Neural cell (in vitro differentiated cells): ENCODE measurements at regions not wholly inside any gene's neighbourhood (a gene's known extent, or its start where the extent isn't known, plus 50 kb on each side); places are given as distances from the start of the nearest gene placed in this dataset.
"Not testable (repeated sequence)": the region's sequence is repeated elsewhere in the genome, so short reads cannot be mapped to it uniquely, and the experiment has no call there.

ENCODE experiments used
- H2AFZ ChIP-seq: fragments of 200-600, 300-800 bp; sonication (generic), shearing (Covaris generic); 2 replicates; pipeline ENCODE4 v1.6.0; 2014; ENCODE audit warnings: low read depth, mild to moderate bottlenecking, antibody characterized with exemption, low read length, moderate library complexity
- H3F3A ChIP-seq: fragments of 200-600 bp; shearing (Covaris generic); 2 replicates; pipeline ENCODE4 v1.6.1; 2016; ENCODE audit warnings: mild to moderate bottlenecking, moderate library complexity, mixed read lengths, antibody characterized with exemption, low read length; ENCODE audit not compliant: insufficient read depth, poor library complexity, severe bottlenecking
- H3K27ac ChIP-seq: fragments of 200-600, 300-800 bp; sonication (generic), shearing (Covaris generic); 2 replicates; pipeline ENCODE4 v1.5.1; 2014; ENCODE audit warnings: mild to moderate bottlenecking, low read length, moderate library complexity
- H3K27me3 ChIP-seq: fragments of 300-800, 200-600 bp; sonication (generic), shearing (Covaris generic); 2 replicates; pipeline ENCODE4 v1.6.0; 2014; ENCODE audit warnings: mild to moderate bottlenecking, low read depth, low read length, moderate library complexity; ENCODE audit not compliant: insufficient read depth
- H3K36me3 ChIP-seq: fragments of 300-800, 200-600 bp; sonication (generic), shearing (Covaris generic); 2 replicates; pipeline ENCODE4 v1.5.1; 2014; ENCODE audit warnings: mild to moderate bottlenecking, antibody characterized with exemption, low read length, moderate library complexity; ENCODE audit not compliant: insufficient read depth
- H3K4me2 ChIP-seq: fragments of 300-800, 200-600 bp; sonication (generic), shearing (Covaris generic); 2 replicates; pipeline ENCODE4 v1.6.0; 2014; ENCODE audit warnings: mild to moderate bottlenecking, low read length
- H3K4me3 ChIP-seq: fragments of 300-800, 200-600 bp; sonication (generic), shearing (Covaris generic); 2 replicates; pipeline ENCODE4 v1.5.1; 2014; ENCODE audit warnings: mild to moderate bottlenecking, low read length, moderate library complexity
- H3K79me2 ChIP-seq: fragments of 200-600 bp; shearing (Covaris generic); replicated peaks from 2 replicates; pipeline ENCODE4 v1.6.0; 2014; ENCODE audit warnings: mild to moderate bottlenecking, low read length, moderate library complexity; ENCODE audit not compliant: insufficient read depth
- H3K9ac ChIP-seq: fragments of 300-800, 200-600 bp; sonication (generic), shearing (Covaris generic); 2 replicates; pipeline ENCODE4 v1.6.1; 2016; ENCODE audit warnings: mild to moderate bottlenecking, low read length, mixed read lengths
- H3K9me2 ChIP-seq: fragments of 200-600 bp; shearing (Covaris generic); 2 replicates; pipeline ENCODE4 v1.6.1; 2016; ENCODE audit warnings: mild to moderate bottlenecking, low read length, mixed read lengths; ENCODE audit not compliant: insufficient read depth
- H3K9me3 ChIP-seq: fragments of 200-600, 300-800 bp; sonication (generic), shearing (Covaris generic); 2 replicates; pipeline ENCODE4 v1.6.1; 2016; ENCODE audit warnings: mild to moderate bottlenecking, mixed run types, low read length, moderate library complexity, mixed read lengths
- H4K20me1 ChIP-seq: fragments of 200-600 bp; shearing (Covaris generic); 2 replicates; pipeline ENCODE4 v1.6.1; 2016; ENCODE audit warnings: mild to moderate bottlenecking, mixed run types; ENCODE audit not compliant: insufficient read depth
- EP300 ChIP-seq: fragments of 450-650 bp; conservative IDR thresholded peaks from 2 replicates; pipeline ENCODE4 v1.6.1; 2014; ENCODE audit warnings: antibody characterized with exemption, mild to moderate bottlenecking, moderate library complexity; ENCODE audit not compliant: poor library complexity, severe bottlenecking
- EZH2 ChIP-seq: fragments of 200-600, 300-800 bp; shearing (Covaris generic), sonication (generic); IDR thresholded peaks from 2 replicates; pipeline ENCODE4 v1.6.1; 2014; ENCODE audit warnings: antibody characterized with exemption, low read length, borderline replicate concordance, mild to moderate bottlenecking; ENCODE audit not compliant: insufficient read depth, poor library complexity, severe bottlenecking
- MXI1 ChIP-seq: fragments of 450-650 bp; conservative IDR thresholded peaks from 2 replicates; pipeline ENCODE4 v1.6.1; 2014; ENCODE audit warnings: antibody characterized with exemption, mild to moderate bottlenecking; ENCODE audit not compliant: poor library complexity, severe bottlenecking
- POLR2AphosphoS5 ChIP-seq: IDR thresholded peaks from 2 replicates; pipeline ENCODE4 v1.6.1; 2012
- RAD21 ChIP-seq: fragments of 450-650 bp; conservative IDR thresholded peaks from 2 replicates; pipeline ENCODE4 v1.6.1; 2014; ENCODE audit warnings: antibody characterized with exemption, mild to moderate bottlenecking, moderate library complexity
- REST ChIP-seq: IDR thresholded peaks from 2 replicates; pipeline ENCODE4 v1.6.1; 2012; ENCODE audit warnings: borderline replicate concordance
- SMC3 ChIP-seq: fragments of 450-650 bp; conservative IDR thresholded peaks from 2 replicates; pipeline ENCODE4 v1.6.1; 2014; ENCODE audit warnings: antibody characterized with exemption, mild to moderate bottlenecking, moderate library complexity; ENCODE audit not compliant: poor library complexity
- TAF1 ChIP-seq: IDR thresholded peaks from 2 replicates; pipeline ENCODE4 v1.6.1; 2012; ENCODE audit warnings: low read depth
- TF ChIP-seq, protein P1 (sequence below): fragments of 450-650 bp; IDR thresholded peaks from 2 replicates; pipeline ENCODE4 v1.5.1; 2014; ENCODE audit warnings: antibody characterized with exemption, mild to moderate bottlenecking, moderate library complexity; ENCODE audit not compliant: poor library complexity, severe bottlenecking

DNA sequence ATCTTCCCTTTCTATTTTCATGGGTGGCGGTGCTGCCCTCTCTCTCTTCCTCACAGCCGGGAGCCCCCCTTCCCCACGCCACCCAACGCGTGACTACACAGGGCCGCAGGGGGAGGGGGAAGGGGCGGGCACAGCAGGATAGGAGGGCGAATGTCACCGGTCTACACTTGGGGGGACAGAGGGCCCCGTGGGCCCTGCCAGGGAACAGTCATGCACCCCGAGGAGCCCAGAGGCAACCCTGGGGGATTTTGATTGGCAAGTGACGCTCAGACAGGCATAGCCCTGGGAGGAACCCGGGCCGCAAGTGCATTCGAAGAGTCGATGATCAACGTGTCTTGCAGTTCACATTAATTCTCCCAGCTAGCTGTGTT is 91.1 kb upstream of the ANKRD30BL start:
- H4K20me1 ChIP-seq, result no peaks in the 10 kb centered on the region
- H3F3A ChIP-seq, result no peaks in the 10 kb centered on the region
- no peak overlapping the region for H3K9ac ChIP-seq
- no peaks in the 10 kb centered on the region for H3K9me3 ChIP-seq
- no peak overlapping the region for H3K27ac ChIP-seq
- no peak overlapping the region for H3K4me2 ChIP-seq
- no peaks in the 10 kb centered on the region for H3K9me2 ChIP-seq
- no peaks in the 10 kb centered on the region for H3K27me3 ChIP-seq
- H3K4me3 ChIP-seq, result no peak overlapping the region
- no peak overlapping the region for H2AFZ ChIP-seq
- H3K36me3 ChIP-seq, result no peaks in the 10 kb centered on the region
- no peaks in the 10 kb centered on the region for H3K79me2 ChIP-seq
- TF ChIP-seq, protein P1, sequence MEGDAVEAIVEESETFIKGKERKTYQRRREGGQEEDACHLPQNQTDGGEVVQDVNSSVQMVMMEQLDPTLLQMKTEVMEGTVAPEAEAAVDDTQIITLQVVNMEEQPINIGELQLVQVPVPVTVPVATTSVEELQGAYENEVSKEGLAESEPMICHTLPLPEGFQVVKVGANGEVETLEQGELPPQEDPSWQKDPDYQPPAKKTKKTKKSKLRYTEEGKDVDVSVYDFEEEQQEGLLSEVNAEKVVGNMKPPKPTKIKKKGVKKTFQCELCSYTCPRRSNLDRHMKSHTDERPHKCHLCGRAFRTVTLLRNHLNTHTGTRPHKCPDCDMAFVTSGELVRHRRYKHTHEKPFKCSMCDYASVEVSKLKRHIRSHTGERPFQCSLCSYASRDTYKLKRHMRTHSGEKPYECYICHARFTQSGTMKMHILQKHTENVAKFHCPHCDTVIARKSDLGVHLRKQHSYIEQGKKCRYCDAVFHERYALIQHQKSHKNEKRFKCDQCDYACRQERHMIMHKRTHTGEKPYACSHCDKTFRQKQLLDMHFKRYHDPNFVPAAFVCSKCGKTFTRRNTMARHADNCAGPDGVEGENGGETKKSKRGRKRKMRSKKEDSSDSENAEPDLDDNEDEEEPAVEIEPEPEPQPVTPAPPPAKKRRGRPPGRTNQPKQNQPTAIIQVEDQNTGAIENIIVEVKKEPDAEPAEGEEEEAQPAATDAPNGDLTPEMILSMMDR, result no peak
- no peak for TF ChIP-seq MXI1
- no peak for TF ChIP-seq TAF1
- TF ChIP-seq RAD21, result no peak
- TF ChIP-seq POLR2AphosphoS5, result no peak
- no peak for TF ChIP-seq SMC3
- TF ChIP-seq REST, result no peak
- no peak for TF ChIP-seq EP300
- no peak for TF ChIP-seq EZH2

- Histone ChIP-seq H3K4me2 (no peak overlapping the region), H3K4me3 (no peak overlapping the region), H3K36me3 (no peaks in the 10 kb centered on the region), H2AFZ (no peak overlapping the region), H3K27ac (no peak overlapping the region), H3K9me3 (no peaks in the 10 kb centered on the region), H3F3A (no peaks in the 10 kb centered on the region), H3K9ac (no peak overlapping the region), H3K79me2 (no peaks in the 10 kb centered on the region), H4K20me1 (no peaks in the 10 kb centered on the region), H3K27me3 (no peaks in the 10 kb centered on the region), H3K9me2 (no peaks in the 10 kb centered on the region)
- no peak for TF ChIP-seq MXI1
- no peak for TF ChIP-seq POLR2AphosphoS5
- no peak for TF ChIP-seq SMC3
- TF ChIP-seq, protein P1, result no peak
- TF ChIP-seq EP300, result no peak
- TF ChIP-seq RAD21, result no peak
- no peak for TF ChIP-seq EZH2
- no peak for TF ChIP-seq REST
- no peak for TF ChIP-seq TAF1
Observed at GRCh38 chr2:132253496-132254305, 91.9 kb upstream of the ANKRD30BL start.

DNA sequence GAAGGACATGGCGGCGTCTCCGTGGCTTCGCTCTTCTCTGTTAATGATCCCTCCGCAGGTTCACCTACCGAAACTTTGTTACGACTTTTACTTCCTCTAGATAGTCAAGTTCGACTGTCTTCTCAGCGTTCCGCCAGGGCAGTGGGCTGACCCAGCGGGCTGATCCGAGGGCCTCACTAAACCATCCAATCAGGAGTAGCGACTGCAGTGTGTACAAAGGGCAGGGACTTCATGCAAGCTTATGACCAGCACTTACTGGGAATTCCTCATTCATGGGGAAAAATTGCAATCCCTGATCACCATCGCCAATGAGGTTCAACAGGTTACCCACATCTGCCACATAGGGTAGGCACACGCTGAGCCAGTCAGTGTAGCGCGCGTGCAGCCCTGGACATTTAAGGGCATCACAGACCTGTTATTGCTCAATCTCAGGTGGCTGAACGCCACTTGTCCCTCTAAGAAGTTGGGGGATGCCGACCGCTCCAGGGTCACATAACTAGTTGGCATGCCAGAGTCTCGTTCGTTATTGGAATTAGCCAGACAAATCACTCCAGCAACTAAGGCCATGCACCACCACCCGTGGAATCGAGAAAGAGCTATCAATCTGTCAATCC is 92.7 kb upstream of the ANKRD30BL start:
- not testable (repeated sequence) for H3K9me3 ChIP-seq, H3K9ac ChIP-seq, H3K79me2 ChIP-seq, H3K27me3 ChIP-seq, H3F3A ChIP-seq, H4K20me1 ChIP-seq, H3K4me3 ChIP-seq, H3K27ac ChIP-seq, H2AFZ ChIP-seq, H3K36me3 ChIP-seq, H3K4me2 ChIP-seq, H3K9me2 ChIP-seq
